AG04450 (cell line): ENCODE measurements at regions not wholly inside any gene's neighbourhood (a gene's known extent, or its start where the extent isn't known, plus 50 kb on each side); places are given as distances from the start of the nearest gene placed in this dataset.

Experiments
- CTCF ChIA-PET: fragments of 300-600, 350-600 bp; formaldehyde crosslinking; extraction: SDS; loops from one replicate; lab custom pipeline; 2022; ENCODE audit warnings: antibody characterized with exemption, inconsistent platforms; lab: Charles Lee
- POLR2A ChIA-PET: fragments of 350-600 bp; formaldehyde crosslinking; extraction: SDS; loops from one replicate; lab custom pipeline; 2021; ENCODE audit warnings: antibody characterized with exemption, inconsistent platforms; lab: Yijun Ruan, JAX
- DNase-seq: peaks from one replicate; pipeline ENCODE4 v3.0.0-alpha.2; 2011; ENCODE audit warnings: low read depth, low spot score
- H3K27ac ChIP-seq: one replicate; pipeline ENCODE4 v1.5.1; 2012; ENCODE audit warnings: low read depth, low read length, control low read depth
- H3K27me3 ChIP-seq: one replicate; pipeline ENCODE4 v1.6.0; 2012; ENCODE audit warnings: low read length; ENCODE audit not compliant: control insufficient read depth, insufficient read depth
- H3K4me3 ChIP-seq: 2 replicates; pipeline ENCODE4 v1.5.1; 2011; ENCODE audit warnings: mild to moderate bottlenecking, low read depth, low read length, control low read depth
- H3K9me3 ChIP-seq: 2 replicates; pipeline ENCODE4 v1.5.1; 2012; ENCODE audit warnings: low read length; ENCODE audit not compliant: control insufficient read depth, insufficient read depth
- CTCF ChIP-seq: IDR thresholded peaks from 2 replicates; pipeline ENCODE4 v1.5.1; 2011; ENCODE audit warnings: low read depth, low read length, control low read depth, inconsistent platforms

- H3K27ac ChIP-seq = no peak overlapping the region
- ChIA-PET CTCF (no interaction called here), POLR2A (no interaction called here)
- H3K4me3 ChIP-seq = no peak overlapping the region
- no peaks in the 10 kb centered on the region for H3K9me3 ChIP-seq
- no peaks in the 10 kb centered on the region for H3K27me3 ChIP-seq
- TF ChIP-seq CTCF = no peak
- DNase-seq = no peak
Measured at GRCh38 chr10:62958980-62959379, 142.8 kb upstream of the EGR2 start.

- no peak overlapping the region for H3K4me3 ChIP-seq
- no peak for TF ChIP-seq CTCF
- no peak overlapping the region for H3K27ac ChIP-seq
- ChIA-PET POLR2A (no interaction called here), CTCF (no interaction called here)
- no peak for DNase-seq
- no peaks in the 10 kb centered on the region for H3K27me3 ChIP-seq
- H3K9me3 ChIP-seq = peaks cover 4% of the 10 kb centered on the region; the same call in 1 of the 2 replicates
Measured at GRCh38 chr10:62946278-62946677, 130.1 kb upstream of the EGR2 start.

- CTCF ChIA-PET = interaction anchor here (0.7 kb wide), 1 partner anchor 100 kb away, joined by 3 read pairs; no protein-coding TSS in a partner anchor
- POLR2A ChIA-PET = no interaction called here
- no peak overlapping the region for H3K4me3 ChIP-seq
- no peak for DNase-seq
- no peak for TF ChIP-seq CTCF
- H3K27ac ChIP-seq = no peak overlapping the region
- no peaks in the 10 kb centered on the region for H3K9me3 ChIP-seq
- no peaks in the 10 kb centered on the region for H3K27me3 ChIP-seq
Measured at GRCh38 chr10:62939698-62940097, 123.5 kb upstream of the EGR2 start.

- H3K4me3 ChIP-seq = no peak overlapping the region
- ChIA-PET CTCF (no interaction called here), POLR2A (interaction anchor here (0.5 kb wide), 1 partner anchor 34 kb away, joined by 3 read pairs; no protein-coding TSS in a partner anchor)
- H3K27ac ChIP-seq = no peak overlapping the region
- no peaks in the 10 kb centered on the region for H3K9me3 ChIP-seq
- no peak for TF ChIP-seq CTCF
- no peaks in the 10 kb centered on the region for H3K27me3 ChIP-seq
- no peak for DNase-seq
Measured at GRCh38 chr10:62938672-62939071, 122.5 kb upstream of the EGR2 start.

GRCh38 chr10:62937674-62938073 is 121.5 kb upstream of the EGR2 start:
- H3K27ac ChIP-seq = no peak overlapping the region
- no peak for DNase-seq
- no peaks in the 10 kb centered on the region for H3K27me3 ChIP-seq
- H3K4me3 ChIP-seq = no peak overlapping the region
- no peak for TF ChIP-seq CTCF
- H3K9me3 ChIP-seq = no peaks in the 10 kb centered on the region
- CTCF ChIA-PET = no interaction called here
- POLR2A ChIA-PET = no interaction called here
